ENCODE measurements at regions not wholly inside any gene's neighbourhood (a gene's known extent, or its start where the extent isn't known, plus 50 kb on each side); places are given as distances from the start of the nearest gene placed in this dataset.

DNA sequence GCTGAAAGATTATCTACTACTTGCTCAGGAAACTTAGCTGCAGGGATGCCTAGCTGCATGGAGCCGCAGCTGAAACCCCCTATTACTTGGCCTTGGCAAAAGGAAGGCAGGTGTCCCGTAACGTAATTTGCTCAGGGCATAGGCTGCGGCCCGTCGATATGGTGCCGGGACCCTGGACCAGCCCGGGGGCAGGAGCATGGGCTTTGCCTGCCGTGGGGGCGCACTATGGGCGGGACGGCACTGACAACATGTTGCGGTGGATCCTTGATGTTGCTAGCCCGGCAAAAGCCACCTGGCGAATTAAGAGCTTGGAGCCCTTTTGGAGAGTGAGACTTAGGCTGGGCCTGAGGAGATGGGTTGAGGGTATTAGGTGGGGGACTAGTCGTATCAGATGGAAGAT lies 1551.2 kb downstream of the AACS start:
- H3K9me3 ChIP-seq (replicated peaks; ENCODE audit: control insufficient read depth, insufficient read depth, low read length): no peaks in the 10 kb centered on the region; the same call in 2 of the 3 replicates
- no peak overlapping the region for H3K4me2 ChIP-seq (ENCODE audit: control insufficient read depth, insufficient read depth)
- RAD21 ChIA-PET (ENCODE audit: unreplicated experiment): no interaction called here
- H3K4me3 ChIP-seq: no peak overlapping the region
- no peak for ATAC-seq
- FAIRE-seq: no peak
- POLR2A ChIA-PET: no interaction called here
- in situ Hi-C loops (cut with MboI): no loop called here
- no peak overlapping the region for H3K9ac ChIP-seq (ENCODE audit: control insufficient read depth, insufficient read depth, low read length)
- H3K79me2 ChIP-seq (ENCODE audit: control insufficient read depth, insufficient read depth, low read length): no peaks in the 10 kb centered on the region
- no peak for TF ChIP-seq SUZ12 (IDR thresholded peaks at IDR 0.05; ENCODE audit: unreplicated experiment)
- TF ChIP-seq SREBF1 (IDR thresholded peaks at IDR 0.05; ENCODE audit: low read length): no peak
- no peak for TF ChIP-seq ESRRA (IDR thresholded peaks at IDR 0.05; ENCODE audit: low read length)
- TF ChIP-seq RB1 (IDR thresholded peaks at IDR 0.05; ENCODE audit: borderline replicate concordance): no peak
- no peak for TF ChIP-seq SIN3A (IDR thresholded peaks at IDR 0.05; ENCODE audit: low read depth, low read length)
- TF ChIP-seq IKZF1 (conservative IDR thresholded peaks at IDR 0.05): no peak
- TF ChIP-seq ZBTB4 (CRISPR knock-in tag; IDR thresholded peaks at IDR 0.05): no peak
- no peak for TF ChIP-seq ZNF24 (IDR thresholded peaks at IDR 0.05)
- H3K27ac ChIP-seq (ENCODE audit: control insufficient read depth, insufficient read depth): no peak overlapping the region
- intact Hi-C loops (cut with micrococcal nuclease; ENCODE audit: unreplicated experiment): no loop called here
- H3K36me3 ChIP-seq (ENCODE audit: control insufficient read depth in 2 of 2, insufficient read depth in 2 of 2, low read length in 1 of 2): no peaks in the 10 kb centered on the region
- H3K27me3 ChIP-seq (replicated peaks in 1 of 2; ENCODE audit: control insufficient read depth in 2 of 2, insufficient read depth in 2 of 2, low read length in 1 of 2): no peaks in the 10 kb centered on the region
- H4K20me1 ChIP-seq (ENCODE audit: control insufficient read depth, insufficient read depth): no peaks in the 10 kb centered on the region
- no peak overlapping the region for H2AFZ ChIP-seq (ENCODE audit: control insufficient read depth, low read depth, low read length)
- SMC1A ChIA-PET (ENCODE audit: uncharacterized antibody, unreplicated experiment): no interaction called here
- DNase-seq (ENCODE audit: low read depth, low spot score): no peak
- no peaks in the 10 kb centered on the region for H3K4me1 ChIP-seq (ENCODE audit: control insufficient read depth, insufficient read depth, low read length)
- BruUV-seq (replicated peaks): no TSS peak
- WGBS (ENCODE audit: insufficient coverage, insufficient replicate concordance, low lambda C conversion rate, missing lambda C conversion rate): 57% methylated on average over 16 of the region's 16 CpGs
- CTCF ChIA-PET: no interaction called here
